Bronchial epithelial cell (primary cell): ENCODE measurements at regions not wholly inside any gene's neighbourhood (a gene's known extent, or its start where the extent isn't known, plus 50 kb on each side); places are given as distances from the start of the nearest gene placed in this dataset.

Source experiments
- DNase-seq: peaks from one replicate; pipeline ENCODE4 v3.0.0-alpha.2; 2010; ENCODE audit warnings: low read depth
- FAIRE-seq: peaks from 2 replicates; lab custom pipeline; 2011; peaks lifted over from hg19 to GRCh38; lab: Jason Lieb, UNC
- H3K27me3 ChIP-seq: 2 replicates; pipeline ENCODE4 v1.5.1; 2011; ENCODE audit warnings: low read length; ENCODE audit not compliant: control insufficient read depth, insufficient read depth
- H3K36me3 ChIP-seq: 2 replicates; pipeline ENCODE4 v1.5.1; 2011; ENCODE audit warnings: low read length; ENCODE audit not compliant: control insufficient read depth, insufficient read depth
- H3K4me3 ChIP-seq: 2 replicates; pipeline ENCODE4 v1.5.1; 2011; ENCODE audit warnings: mild to moderate bottlenecking, low read depth, low read length, control low read depth
- CTCF ChIP-seq: IDR thresholded peaks from 2 replicates; pipeline ENCODE4 v1.5.1; 2011; ENCODE audit warnings: mild to moderate bottlenecking, moderate library complexity, low read length, control low read depth, inconsistent platforms; ENCODE audit not compliant: insufficient read depth, severe bottlenecking

- TF ChIP-seq CTCF = no peak
- no peaks in the 10 kb centered on the region for H3K27me3 ChIP-seq
- DNase-seq = no peak
- FAIRE-seq = no peak
- H3K36me3 ChIP-seq = no peaks in the 10 kb centered on the region
- H3K4me3 ChIP-seq = no peak overlapping the region
These were observed 251.0 kb upstream of the CWC22 start for GRCh38 chr2:180258041-180258537.

- FAIRE-seq (no peak), DNase-seq (no peak)
- Histone ChIP-seq H3K4me3 (no peak overlapping the region), H3K36me3 (no peaks in the 10 kb centered on the region), H3K27me3 (no peaks in the 10 kb centered on the region)
- no peak for TF ChIP-seq CTCF
These were observed 250.2 kb upstream of the CWC22 start for GRCh38 chr2:180257247-180257646.

GRCh38 chr2:180255981-180256380 lies 248.9 kb upstream of the CWC22 start:
- no peak for FAIRE-seq
- Histone ChIP-seq H3K4me3 (no peak overlapping the region), H3K36me3 (no peaks in the 10 kb centered on the region), H3K27me3 (no peaks in the 10 kb centered on the region)
- no peak for TF ChIP-seq CTCF
- no peak for DNase-seq

GRCh38 chr2:180254872-180255271 lies 247.8 kb upstream of the CWC22 start:
- no peaks in the 10 kb centered on the region for H3K27me3 ChIP-seq
- no peak overlapping the region for H3K4me3 ChIP-seq
- TF ChIP-seq CTCF = no peak
- DNase-seq (no peak), FAIRE-seq (no peak)
- H3K36me3 ChIP-seq = no peaks in the 10 kb centered on the region

GRCh38 chr2:180247658-180248057 lies 240.6 kb upstream of the CWC22 start:
- Histone ChIP-seq H3K27me3 (no peaks in the 10 kb centered on the region), H3K4me3 (no peak overlapping the region), H3K36me3 (no peaks in the 10 kb centered on the region)
- no peak for FAIRE-seq
- no peak for TF ChIP-seq CTCF
- DNase-seq = no peak

GRCh38 chr2:180246268-180246667 lies 239.2 kb upstream of the CWC22 start:
- H3K4me3 ChIP-seq = no peak overlapping the region
- TF ChIP-seq CTCF = no peak
- H3K27me3 ChIP-seq = no peaks in the 10 kb centered on the region
- DNase-seq (no peak), FAIRE-seq (no peak)
- H3K36me3 ChIP-seq = no peaks in the 10 kb centered on the region
